GM10248 (cell line): ENCODE measurements at regions not wholly inside any gene's neighbourhood (a gene's known extent, or its start where the extent isn't known, plus 50 kb on each side); places are given as distances from the start of the nearest gene placed in this dataset.

Experiments used
- CTCF ChIA-PET: fragments of 300-600 bp; sonication (Branson Sonifier 250); formaldehyde crosslinking; extraction: SDS; loops from one replicate; lab custom pipeline; 2021; ENCODE audit warnings: antibody characterized with exemption; lab: Yijun Ruan, JAX
- POLR2A ChIA-PET: fragments of 350-650 bp; sonication (Branson Sonifier 250); formaldehyde crosslinking; extraction: SDS; loops from one replicate; lab custom pipeline; 2020; ENCODE audit warnings: antibody characterized with exemption; lab: Yijun Ruan, JAX
- DNase-seq: peaks from one replicate; pipeline ENCODE4 v3.0.0; 2012; ENCODE audit errors: extremely low spot score
- TF ChIP-seq, protein P1 (sequence below): IDR thresholded peaks from 2 replicates; pipeline ENCODE4 v1.5.1; 2012; ENCODE audit warnings: mild to moderate bottlenecking, low read depth; ENCODE audit errors: extremely low read depth, missing control alignments, control extremely low read depth

DNA sequence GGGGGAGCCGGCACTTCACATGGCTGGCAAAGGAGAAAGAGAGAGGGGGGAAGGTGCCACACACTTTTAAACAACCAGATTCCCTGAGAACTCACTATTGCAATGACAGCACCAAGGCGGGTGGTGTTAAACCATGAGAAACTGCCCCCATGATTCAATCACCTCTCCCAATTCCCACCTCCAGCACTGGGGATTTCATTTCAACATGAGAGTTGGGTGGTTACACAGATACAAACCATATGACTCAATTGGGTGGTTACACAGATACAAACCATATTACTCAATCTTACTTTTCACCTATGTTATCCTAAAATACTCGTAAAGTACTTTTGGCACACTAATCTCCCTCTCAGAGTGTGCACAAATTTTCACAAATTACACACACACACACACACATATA, 1097.5 kb upstream of the TMPRSS15 start:
- TF ChIP-seq, protein P1, sequence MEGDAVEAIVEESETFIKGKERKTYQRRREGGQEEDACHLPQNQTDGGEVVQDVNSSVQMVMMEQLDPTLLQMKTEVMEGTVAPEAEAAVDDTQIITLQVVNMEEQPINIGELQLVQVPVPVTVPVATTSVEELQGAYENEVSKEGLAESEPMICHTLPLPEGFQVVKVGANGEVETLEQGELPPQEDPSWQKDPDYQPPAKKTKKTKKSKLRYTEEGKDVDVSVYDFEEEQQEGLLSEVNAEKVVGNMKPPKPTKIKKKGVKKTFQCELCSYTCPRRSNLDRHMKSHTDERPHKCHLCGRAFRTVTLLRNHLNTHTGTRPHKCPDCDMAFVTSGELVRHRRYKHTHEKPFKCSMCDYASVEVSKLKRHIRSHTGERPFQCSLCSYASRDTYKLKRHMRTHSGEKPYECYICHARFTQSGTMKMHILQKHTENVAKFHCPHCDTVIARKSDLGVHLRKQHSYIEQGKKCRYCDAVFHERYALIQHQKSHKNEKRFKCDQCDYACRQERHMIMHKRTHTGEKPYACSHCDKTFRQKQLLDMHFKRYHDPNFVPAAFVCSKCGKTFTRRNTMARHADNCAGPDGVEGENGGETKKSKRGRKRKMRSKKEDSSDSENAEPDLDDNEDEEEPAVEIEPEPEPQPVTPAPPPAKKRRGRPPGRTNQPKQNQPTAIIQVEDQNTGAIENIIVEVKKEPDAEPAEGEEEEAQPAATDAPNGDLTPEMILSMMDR: no peak
- DNase-seq: no peak
- ChIA-PET POLR2A (no interaction called here), CTCF (no interaction called here)

DNA sequence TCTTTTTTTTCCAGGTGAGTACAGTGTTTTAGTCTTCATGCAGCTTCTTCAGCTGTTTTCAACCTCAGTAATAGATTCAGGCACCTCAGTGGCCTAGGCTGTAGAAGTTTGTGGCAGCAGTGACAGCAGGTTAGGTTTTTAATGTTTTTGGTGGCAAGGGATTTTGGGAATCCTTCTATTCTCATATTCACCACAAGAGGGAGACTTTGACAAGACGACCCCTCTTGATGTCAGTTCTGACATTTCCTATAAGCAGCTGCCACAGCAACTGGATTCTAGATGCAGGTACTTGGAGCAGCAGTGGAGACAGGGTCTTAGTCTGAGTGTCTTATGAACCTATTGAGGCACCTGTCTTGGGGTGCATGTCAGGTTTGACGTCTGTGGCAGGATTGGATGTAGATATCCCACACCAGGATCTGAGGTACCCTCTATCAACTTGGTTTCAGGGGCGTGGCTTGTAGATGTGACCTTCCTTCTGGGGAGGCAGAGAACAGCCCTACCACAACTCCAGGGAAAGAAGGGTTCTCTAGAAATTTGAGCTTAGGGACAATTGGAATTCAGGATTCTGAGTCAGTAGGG, 1104.2 kb upstream of the TMPRSS15 start:
- POLR2A ChIA-PET: no interaction called here
- CTCF ChIA-PET: interaction anchor here (1.5 kb wide), 1 partner anchor 8 kb away, joined by 3 read pairs; no protein-coding TSS in a partner anchor
- DNase-seq: no peak
- TF ChIP-seq, protein P1: no peak

DNA sequence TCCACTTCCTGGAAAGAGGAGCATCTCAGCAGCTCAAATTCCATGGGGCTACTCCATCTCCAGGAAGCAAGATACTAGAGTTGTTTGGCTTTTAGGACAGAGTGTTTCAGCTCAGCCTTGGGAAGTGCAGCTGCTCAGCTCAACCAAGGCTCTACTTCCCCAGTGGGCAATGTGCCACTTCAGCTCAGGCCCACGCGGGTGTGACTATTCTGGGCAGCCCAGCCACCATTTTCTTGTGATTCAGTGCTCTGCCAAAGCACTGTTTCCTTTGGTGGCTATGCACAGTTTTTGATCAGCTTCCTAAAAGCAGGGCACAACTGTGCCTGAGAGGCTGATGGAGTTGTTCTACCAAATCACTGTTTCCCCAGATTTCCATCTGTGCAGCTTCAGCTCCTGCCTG, 1104.9 kb upstream of the TMPRSS15 start:
- TF ChIP-seq, protein P1: no peak
- DNase-seq: no peak
- ChIA-PET POLR2A (no interaction called here), CTCF (interaction anchor here (1.5 kb wide), 1 partner anchor 9 kb away, joined by 3 read pairs; no protein-coding TSS in a partner anchor)

DNA sequence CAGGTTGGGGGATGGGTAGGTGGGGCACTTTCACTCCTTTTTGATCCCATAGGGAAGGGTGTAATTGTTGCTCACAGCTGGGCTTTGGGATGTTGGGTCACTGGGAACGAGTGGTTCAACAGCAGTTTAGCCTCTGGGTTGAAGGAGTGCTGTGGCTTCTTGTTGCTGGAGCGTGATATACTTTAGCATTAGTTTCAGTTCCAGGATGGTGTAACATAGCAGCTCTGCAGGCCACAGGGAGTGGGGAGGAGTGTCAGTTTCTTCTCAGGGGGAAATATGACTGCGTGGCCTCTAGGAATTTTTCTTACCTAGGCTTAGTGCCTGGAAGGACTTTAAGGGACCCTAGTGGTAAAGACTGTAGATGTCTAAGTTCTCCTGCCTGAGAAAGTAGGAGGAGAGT, 1105.3 kb upstream of the TMPRSS15 start:
- TF ChIP-seq, protein P1: no peak
- DNase-seq: no peak
- ChIA-PET POLR2A (no interaction called here), CTCF (interaction anchor here (1.5 kb wide), 1 partner anchor 9 kb away, joined by 3 read pairs; no protein-coding TSS in a partner anchor)

DNA sequence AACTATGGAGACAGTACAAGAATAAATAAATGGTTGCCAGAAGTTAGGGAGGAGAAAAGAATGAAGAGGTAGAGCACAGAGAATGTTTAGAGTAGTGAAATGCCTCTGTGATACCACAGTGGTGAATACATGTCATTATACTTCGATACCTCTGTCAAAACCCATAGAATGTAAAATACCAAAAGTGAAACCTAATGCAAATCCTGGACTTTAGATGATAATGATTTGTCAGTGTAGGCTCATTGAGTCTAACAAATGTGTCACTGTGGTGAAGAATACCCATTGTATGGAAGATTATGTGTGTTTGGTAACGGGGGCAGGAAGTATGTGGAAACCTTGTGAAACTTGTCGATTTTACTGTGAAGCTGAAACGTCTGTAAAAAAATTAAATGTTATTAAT, 1106.5 kb upstream of the TMPRSS15 start:
- TF ChIP-seq, protein P1: no peak
- CTCF ChIA-PET: no interaction called here
- POLR2A ChIA-PET: no interaction called here
- no peak for DNase-seq

DNA sequence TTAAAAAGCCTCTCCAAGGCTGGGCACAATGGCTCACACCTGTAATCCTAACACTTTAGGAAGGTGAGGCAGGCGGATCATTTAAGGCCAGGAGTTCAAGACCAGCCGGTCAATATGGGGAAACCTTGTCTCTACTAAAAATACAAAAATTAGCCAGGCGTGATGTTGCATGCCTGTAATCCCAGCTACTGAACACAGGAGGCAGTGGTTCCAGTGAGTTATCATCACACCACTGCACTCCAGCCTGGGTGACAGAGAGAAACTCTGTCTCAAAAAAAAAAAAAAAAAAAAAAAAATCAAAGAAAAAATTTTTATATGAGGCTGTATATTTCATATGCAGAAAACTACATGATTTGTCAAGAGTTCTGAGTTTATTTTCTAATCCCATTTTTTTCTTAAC, 1107.1 kb upstream of the TMPRSS15 start:
- no peak for DNase-seq
- POLR2A ChIA-PET: no interaction called here
- TF ChIP-seq, protein P1: no peak
- CTCF ChIA-PET: no interaction called here

DNA sequence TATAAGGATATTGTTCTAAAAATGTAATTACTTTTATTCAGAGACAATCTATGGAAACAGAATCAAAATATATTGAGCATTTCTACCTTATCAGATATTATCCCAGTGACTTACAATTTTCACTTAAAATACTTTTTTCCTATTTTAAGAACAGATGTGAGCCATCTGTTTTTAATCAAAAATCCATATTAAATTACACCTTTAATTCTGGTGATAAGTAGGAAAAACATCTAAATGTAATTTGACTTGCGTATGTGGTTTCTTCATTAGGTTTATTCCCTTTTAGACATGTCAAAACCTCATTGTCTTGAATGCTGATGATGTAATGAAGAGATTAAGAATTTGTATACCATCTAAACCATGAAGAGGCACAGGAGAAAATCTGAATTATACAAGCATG, 1118.8 kb upstream of the TMPRSS15 start:
- POLR2A ChIA-PET: no interaction called here
- CTCF ChIA-PET: no interaction called here
- no peak for DNase-seq
- TF ChIP-seq, protein P1: no peak
